ENCODE measurements at regions not wholly inside any gene's neighbourhood (a gene's known extent, or its start where the extent isn't known, plus 50 kb on each side); places are given as distances from the start of the nearest gene placed in this dataset.
"Not testable (repeated sequence)": the region's sequence is repeated elsewhere in the genome, so short reads cannot be mapped to it uniquely, and the experiment has no call there.

GRCh38 chr5:57002959-57003485 is 51.1 kb upstream of the MIER3 start:
- DNase-seq (ENCODE audit: low read depth) = no peak

GRCh38 chr5:57003566-57003965 is 51.6 kb upstream of the MIER3 start:
- DNase-seq (ENCODE audit: low read depth) = not testable (repeated sequence)

- DNase-seq (ENCODE audit: low read depth) = no peak
Measured at GRCh38 chr5:57004800-57005199, 52.9 kb upstream of the MIER3 start.

- no peak for DNase-seq (ENCODE audit: low read depth)
Measured at GRCh38 chr5:57007344-57007743, 55.4 kb upstream of the MIER3 start.

GRCh38 chr5:57009811-57010210 is 57.9 kb upstream of the MIER3 start:
- DNase-seq (ENCODE audit: low read depth) = no peak

GRCh38 chr5:57010786-57011185 is 58.9 kb upstream of the MIER3 start:
- DNase-seq (ENCODE audit: low read depth) = no peak

DNA sequence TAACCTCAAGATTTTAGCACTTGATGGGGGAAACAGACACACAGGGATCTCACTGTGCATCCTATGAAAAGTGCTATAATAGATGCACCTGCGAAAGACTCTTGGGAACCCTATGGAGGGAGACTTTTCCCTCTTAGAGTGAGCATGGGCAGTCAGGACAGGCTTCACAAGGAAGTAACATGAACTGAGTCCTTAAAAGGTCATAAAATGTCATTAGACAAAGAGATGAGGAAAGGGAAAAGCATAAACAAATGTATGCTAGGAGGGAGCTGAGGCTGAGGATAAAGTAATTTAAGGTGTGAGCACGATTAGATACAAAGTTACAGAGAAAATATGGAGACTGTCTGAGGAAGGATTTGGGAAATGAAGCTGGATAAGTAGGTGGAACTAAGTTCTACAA is 60.6 kb upstream of the MIER3 start:
- DNase-seq (ENCODE audit: low read depth) = no peak

- DNase-seq (ENCODE audit: low read depth) = no peak
Measured at GRCh38 chr5:57025961-57026360, 74.0 kb upstream of the MIER3 start.

- DNase-seq (ENCODE audit: low read depth) = no peak
Measured at GRCh38 chr5:57028161-57028560, 76.2 kb upstream of the MIER3 start.

GRCh38 chr5:57032151-57032551 is 80.2 kb upstream of the MIER3 start:
- no peak for DNase-seq (ENCODE audit: low read depth)

DNA sequence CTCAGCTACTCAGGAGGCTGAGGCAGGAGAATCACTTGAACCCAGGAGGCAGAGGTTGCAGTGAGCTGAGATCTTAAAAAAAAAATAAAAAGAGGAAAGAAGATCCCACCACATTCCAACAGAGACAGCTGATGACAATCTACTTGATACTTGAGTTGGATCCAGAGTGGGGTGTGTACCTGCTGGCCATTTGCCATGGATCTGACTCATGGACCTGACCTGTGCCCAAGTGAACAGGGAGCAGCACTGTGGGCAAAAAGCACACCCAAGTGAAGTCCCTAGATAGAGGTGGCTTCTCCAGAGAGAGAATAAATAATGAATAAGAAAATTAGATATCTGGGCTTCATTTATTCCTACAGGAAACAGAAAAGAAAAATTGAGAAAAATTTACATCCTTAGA is 81.2 kb upstream of the MIER3 start:
- no peak for DNase-seq (ENCODE audit: low read depth)

DNA sequence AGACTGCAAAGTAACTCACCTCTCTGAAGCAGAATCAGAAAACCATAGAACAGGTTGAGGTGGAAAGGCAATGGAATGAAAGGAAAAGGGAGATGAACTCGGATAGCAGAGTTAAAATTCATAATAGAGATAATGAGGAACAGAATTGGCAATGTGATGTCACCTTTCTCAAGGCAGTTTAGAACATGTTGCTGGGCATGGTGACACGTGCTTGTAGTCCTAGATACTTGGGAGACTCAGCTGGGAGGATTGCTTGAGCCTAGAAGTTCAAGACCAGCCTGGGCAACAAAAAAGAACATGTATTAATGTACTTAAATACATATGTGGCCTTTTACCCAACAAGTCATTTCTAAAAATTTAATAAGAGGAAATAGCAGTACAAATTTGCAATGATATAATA is 81.6 kb upstream of the MIER3 start:
- DNase-seq (ENCODE audit: low read depth) = no peak

GRCh38 chr5:57034201-57034916 is 82.4 kb upstream of the MIER3 start:
- DNase-seq (ENCODE audit: low read depth) = no peak

- DNase-seq (ENCODE audit: low read depth) = no peak
Measured at GRCh38 chr5:57035955-57036354, 84.0 kb upstream of the MIER3 start.

DNA sequence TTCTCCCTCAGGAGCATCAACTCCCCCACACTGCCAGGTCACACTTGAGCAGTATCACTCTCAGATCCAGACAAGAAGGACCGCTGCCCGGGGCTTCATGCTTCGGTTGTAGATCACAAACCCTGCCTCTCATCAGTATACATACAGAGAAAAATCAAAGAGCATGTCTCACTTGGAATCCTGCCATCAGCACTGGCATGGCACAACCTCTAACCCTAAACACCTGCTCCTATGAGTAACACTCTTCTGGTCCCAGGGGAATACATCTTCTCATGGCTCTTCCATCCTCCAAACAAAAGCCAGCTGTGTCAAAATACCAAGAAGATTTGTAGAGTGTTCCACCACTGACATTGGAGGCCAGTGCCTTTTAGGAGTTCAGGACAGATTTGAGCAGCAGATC is 84.8 kb upstream of the MIER3 start:
- DNase-seq (ENCODE audit: low read depth) = no peak

DNA sequence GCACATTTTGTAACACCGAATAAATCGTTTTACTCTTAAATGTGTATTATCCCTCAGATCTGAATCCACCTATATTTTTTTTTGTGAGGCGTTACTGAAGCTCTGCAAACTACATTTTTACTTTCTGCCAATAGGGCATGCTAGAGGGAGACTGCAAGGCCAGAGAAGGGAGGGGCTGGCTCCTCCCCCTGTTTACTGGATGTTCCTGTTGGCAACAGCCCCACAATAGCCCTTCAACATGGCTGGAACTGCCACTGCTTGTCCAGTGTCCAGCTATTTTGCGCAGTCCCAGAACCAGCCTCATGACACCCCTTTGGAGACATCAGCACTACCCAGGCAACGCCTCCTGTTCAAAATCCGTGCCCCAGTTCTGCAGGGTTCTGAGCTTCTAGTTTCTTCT is 85.4 kb upstream of the MIER3 start:
- no peak for DNase-seq (ENCODE audit: low read depth)

GRCh38 chr5:57041570-57041969 is 89.6 kb upstream of the MIER3 start:
- DNase-seq (ENCODE audit: low read depth) = no peak

GRCh38 chr5:57042524-57042931 is 90.6 kb upstream of the MIER3 start:
- no peak for DNase-seq (ENCODE audit: low read depth)

GRCh38 chr5:57054135-57054534 is 102.2 kb upstream of the MIER3 start:
- no peak for DNase-seq (ENCODE audit: low read depth)

DNA sequence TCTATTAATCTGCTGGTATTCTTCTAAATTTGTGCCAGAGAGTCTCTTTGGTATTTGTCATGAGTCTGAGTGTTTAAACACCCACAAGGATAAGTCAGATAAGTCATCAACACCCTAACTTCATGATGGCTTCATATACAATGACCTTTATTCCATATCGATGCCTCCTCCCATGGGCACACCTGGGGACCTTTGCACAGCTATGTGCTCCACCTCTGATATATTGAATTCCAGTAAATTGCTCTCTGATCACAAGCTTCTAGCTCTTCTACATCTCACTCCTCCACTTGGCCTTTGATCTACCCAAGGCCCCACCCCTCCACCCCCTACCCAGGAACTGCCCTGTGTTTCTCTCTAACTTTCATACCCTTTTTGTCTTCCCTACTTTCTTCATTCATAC is 102.7 kb upstream of the MIER3 start:
- no peak for DNase-seq (ENCODE audit: low read depth)

DNA sequence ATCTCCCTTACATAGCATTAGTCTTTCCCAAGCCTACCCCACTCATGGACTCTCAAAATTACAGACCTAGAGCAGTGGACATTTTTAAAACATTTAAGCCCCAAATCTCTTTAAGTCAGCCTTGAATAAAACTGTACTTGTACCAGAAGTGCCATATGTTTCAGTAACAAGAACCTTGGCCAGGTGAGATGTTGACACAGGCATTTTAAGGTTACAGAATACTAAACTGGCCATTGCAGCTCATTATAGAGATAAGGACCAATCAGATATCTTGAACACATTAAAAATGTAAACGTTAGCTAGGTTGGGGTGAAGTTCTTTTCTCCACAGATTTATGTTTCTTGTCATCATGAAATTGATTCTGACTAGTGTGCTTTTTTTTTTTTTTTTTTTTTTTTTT is 103.8 kb upstream of the MIER3 start:
- no peak for DNase-seq (ENCODE audit: low read depth)

GRCh38 chr5:57063773-57064172 is 110.1 kb upstream of the GPBP1 start:
- DNase-seq (ENCODE audit: low read depth) = no peak

- DNase-seq (ENCODE audit: low read depth) = no peak
Measured at GRCh38 chr5:57066924-57067596, 106.8 kb upstream of the GPBP1 start.

GRCh38 chr5:57067597-57067924 is 106.3 kb upstream of the GPBP1 start:
- DNase-seq (ENCODE audit: low read depth) = no peak

Measured in activated T-cell treated with anti-CD3 and anti-CD28 coated beads for 1 hour (primary cell).